ENCODE measurements at regions not wholly inside any gene's neighbourhood (a gene's known extent, or its start where the extent isn't known, plus 50 kb on each side); places are given as distances from the start of the nearest gene placed in this dataset.
"Not testable (repeated sequence)": the region's sequence is repeated elsewhere in the genome, so short reads cannot be mapped to it uniquely, and the experiment has no call there.

GRCh38 chr14:97806891-97807290 is 1009.7 kb downstream of the VRK1 start:
- no TSS peak for BruUV-seq (replicated peaks)

GRCh38 chr14:97808541-97808940 is 1011.4 kb downstream of the VRK1 start:
- H3K4me3 Mint-ChIP-seq (ENCODE audit: unreplicated experiment); H3K4me1 ChIP-seq; H3K36me3 ChIP-seq (ENCODE audit: control insufficient read depth, insufficient read depth, low read length); H3K27ac Mint-ChIP-seq (ENCODE audit: unreplicated experiment); H3K4me1 Mint-ChIP-seq (ENCODE audit: low read depth, unreplicated experiment); intact Hi-C loops (cut with micrococcal nuclease; ENCODE audit: unreplicated experiment); BruUV-seq (replicated peaks); H3K27me3 Mint-ChIP-seq (ENCODE audit: insufficient read depth, unreplicated experiment); CTCF ChIA-PET; POLR2A ChIA-PET; DNase-seq; H3K36me3 Mint-ChIP-seq (ENCODE audit: insufficient read depth, unreplicated experiment); H3K4me3 ChIP-seq (ENCODE audit: low read depth, low read length); H3K9me3 ChIP-seq; H3K27me3 ChIP-seq (replicated peaks; ENCODE audit: control insufficient read depth, insufficient read depth, low read length): not testable (repeated sequence)
- peaks cover 17% of the 10 kb centered on the region for H3K9me3 Mint-ChIP-seq (ENCODE audit: unreplicated experiment)

More at GRCh38 chr14:97806891-97807290, 1009.7 kb downstream of the VRK1 start:
- TF ChIP-seq, protein P1, sequence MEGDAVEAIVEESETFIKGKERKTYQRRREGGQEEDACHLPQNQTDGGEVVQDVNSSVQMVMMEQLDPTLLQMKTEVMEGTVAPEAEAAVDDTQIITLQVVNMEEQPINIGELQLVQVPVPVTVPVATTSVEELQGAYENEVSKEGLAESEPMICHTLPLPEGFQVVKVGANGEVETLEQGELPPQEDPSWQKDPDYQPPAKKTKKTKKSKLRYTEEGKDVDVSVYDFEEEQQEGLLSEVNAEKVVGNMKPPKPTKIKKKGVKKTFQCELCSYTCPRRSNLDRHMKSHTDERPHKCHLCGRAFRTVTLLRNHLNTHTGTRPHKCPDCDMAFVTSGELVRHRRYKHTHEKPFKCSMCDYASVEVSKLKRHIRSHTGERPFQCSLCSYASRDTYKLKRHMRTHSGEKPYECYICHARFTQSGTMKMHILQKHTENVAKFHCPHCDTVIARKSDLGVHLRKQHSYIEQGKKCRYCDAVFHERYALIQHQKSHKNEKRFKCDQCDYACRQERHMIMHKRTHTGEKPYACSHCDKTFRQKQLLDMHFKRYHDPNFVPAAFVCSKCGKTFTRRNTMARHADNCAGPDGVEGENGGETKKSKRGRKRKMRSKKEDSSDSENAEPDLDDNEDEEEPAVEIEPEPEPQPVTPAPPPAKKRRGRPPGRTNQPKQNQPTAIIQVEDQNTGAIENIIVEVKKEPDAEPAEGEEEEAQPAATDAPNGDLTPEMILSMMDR (IDR thresholded peaks at IDR 0.05; ENCODE audit: insufficient read depth in 1 of 2, low read depth in 1 of 2, low read length in 1 of 2, severe bottlenecking in 1 of 2, unreplicated experiment in 1 of 2) = no peak
- H3K27me3 Mint-ChIP-seq (ENCODE audit: insufficient read depth, unreplicated experiment) = no peaks in the 10 kb centered on the region
- intact Hi-C loops (cut with micrococcal nuclease; ENCODE audit: unreplicated experiment) = no loop called here
- no peak for DNase-seq
- Histone ChIP-seq H3K27me3 (replicated peaks; ENCODE audit: control insufficient read depth, insufficient read depth, low read length) (no peaks in the 10 kb centered on the region), H3K4me1 (no peaks in the 10 kb centered on the region), H3K9me3 (no peaks in the 10 kb centered on the region), H3K36me3 (ENCODE audit: control insufficient read depth, insufficient read depth, low read length) (no peaks in the 10 kb centered on the region), H3K4me3 (ENCODE audit: low read depth, low read length) (no peak overlapping the region)
- peaks cover 17% of the 10 kb centered on the region for H3K9me3 Mint-ChIP-seq (ENCODE audit: unreplicated experiment)
- no peaks in the 10 kb centered on the region for H3K36me3 Mint-ChIP-seq (ENCODE audit: insufficient read depth, unreplicated experiment)
- no peak overlapping the region for H3K4me3 Mint-ChIP-seq (ENCODE audit: unreplicated experiment)
- POLR2A ChIA-PET = no interaction called here
- no peak overlapping the region for H3K27ac Mint-ChIP-seq (ENCODE audit: unreplicated experiment)
- CTCF ChIA-PET = no interaction called here
- peaks cover 14% of the 10 kb centered on the region for H3K4me1 Mint-ChIP-seq (ENCODE audit: low read depth, unreplicated experiment)

DNA sequence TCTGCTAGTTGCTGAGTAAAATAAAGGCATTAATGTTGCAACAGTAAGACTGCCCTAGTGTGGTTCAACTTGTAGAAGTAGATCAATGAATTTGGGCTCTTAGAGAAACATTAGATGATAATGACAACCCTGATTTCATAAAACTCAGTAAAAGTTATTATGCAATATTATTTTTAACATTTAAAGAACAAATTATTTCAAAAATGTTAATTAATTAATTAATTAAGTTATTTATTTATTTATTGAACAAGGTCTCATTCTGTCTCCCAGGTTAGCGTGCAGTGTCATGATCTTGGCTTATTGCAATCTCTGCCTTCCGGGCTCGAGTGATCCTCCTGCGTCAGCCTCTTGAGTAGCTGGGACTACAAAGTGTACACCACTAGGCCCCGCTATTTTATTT is 1016.4 kb downstream of the VRK1 start:
- Mint-ChIP-seq H3K36me3 (ENCODE audit: insufficient read depth, unreplicated experiment) (no peaks in the 10 kb centered on the region), H3K4me3 (ENCODE audit: unreplicated experiment) (no peak overlapping the region), H3K27me3 (ENCODE audit: insufficient read depth, unreplicated experiment) (no peaks in the 10 kb centered on the region), H3K4me1 (ENCODE audit: low read depth, unreplicated experiment) (no peaks in the 10 kb centered on the region), H3K9me3 (ENCODE audit: unreplicated experiment) (peaks cover 23% of the 10 kb centered on the region), H3K27ac (ENCODE audit: unreplicated experiment) (no peak overlapping the region)
- BruUV-seq (replicated peaks) = no TSS peak
- H3K4me1 ChIP-seq = no peaks in the 10 kb centered on the region
- no peak for DNase-seq
- intact Hi-C loops (cut with micrococcal nuclease; ENCODE audit: unreplicated experiment) = no loop called here
- ChIA-PET CTCF (no interaction called here), POLR2A (no interaction called here)
- TF ChIP-seq, protein P1 (IDR thresholded peaks at IDR 0.05; ENCODE audit: insufficient read depth in 1 of 2, low read depth in 1 of 2, low read length in 1 of 2, severe bottlenecking in 1 of 2, unreplicated experiment in 1 of 2) = no peak
- H3K36me3 ChIP-seq (ENCODE audit: control insufficient read depth, insufficient read depth, low read length) = no peaks in the 10 kb centered on the region
- H3K4me3 ChIP-seq (ENCODE audit: low read depth, low read length) = no peak overlapping the region
- no peaks in the 10 kb centered on the region for H3K9me3 ChIP-seq
- no peaks in the 10 kb centered on the region for H3K27me3 ChIP-seq (replicated peaks; ENCODE audit: control insufficient read depth, insufficient read depth, low read length)

GRCh38 chr14:97820781-97821180 is 1023.6 kb downstream of the VRK1 start:
- Mint-ChIP-seq H3K27ac (ENCODE audit: unreplicated experiment) (no peak overlapping the region), H3K4me3 (ENCODE audit: unreplicated experiment) (no peak overlapping the region), H3K9me3 (ENCODE audit: unreplicated experiment) (peaks cover 25% of the 10 kb centered on the region), H3K27me3 (ENCODE audit: insufficient read depth, unreplicated experiment) (no peaks in the 10 kb centered on the region), H3K4me1 (ENCODE audit: low read depth, unreplicated experiment) (no peaks in the 10 kb centered on the region), H3K36me3 (ENCODE audit: insufficient read depth, unreplicated experiment) (no peaks in the 10 kb centered on the region)
- intact Hi-C loops (cut with micrococcal nuclease; ENCODE audit: unreplicated experiment) = no loop called here
- TF ChIP-seq, protein P1 (IDR thresholded peaks at IDR 0.05; ENCODE audit: insufficient read depth in 1 of 2, low read depth in 1 of 2, low read length in 1 of 2, severe bottlenecking in 1 of 2, unreplicated experiment in 1 of 2) = no peak
- POLR2A ChIA-PET = no interaction called here
- Histone ChIP-seq H3K36me3 (ENCODE audit: control insufficient read depth, insufficient read depth, low read length) (no peaks in the 10 kb centered on the region), H3K4me1 (no peaks in the 10 kb centered on the region), H3K9me3 (no peaks in the 10 kb centered on the region), H3K4me3 (ENCODE audit: low read depth, low read length) (no peak overlapping the region), H3K27me3 (replicated peaks; ENCODE audit: control insufficient read depth, insufficient read depth, low read length) (no peaks in the 10 kb centered on the region)
- CTCF ChIA-PET = no interaction called here
- DNase-seq = no peak
- no TSS peak for BruUV-seq (replicated peaks)

Data from Caco-2 (cell line).